Astrocyte of the cerebellum (primary cell): ENCODE measurements at regions not wholly inside any gene's neighbourhood (a gene's known extent, or its start where the extent isn't known, plus 50 kb on each side); places are given as distances from the start of the nearest gene placed in this dataset.

Experiments used
- DNase-seq: peaks from one replicate; pipeline ENCODE4 v3.0.0-alpha.2; 2011; ENCODE audit warnings: low read depth
- H3K4me3 ChIP-seq: 2 replicates; pipeline ENCODE4 v1.5.1; 2011; ENCODE audit warnings: mild to moderate bottlenecking, low read depth, low read length, moderate library complexity
- CTCF ChIP-seq: IDR thresholded peaks from 2 replicates; pipeline ENCODE4 v1.5.1; 2012; ENCODE audit warnings: low read length, low read depth, moderate library complexity, mild to moderate bottlenecking; ENCODE audit errors: missing control alignments
- in situ Hi-C: cut with HindIII; loops from 2 replicates; pipeline ENCODE4 v1.10.0; 2017; ENCODE audit warnings: low sequenced_read_pairs

- H3K4me3 ChIP-seq = no peak overlapping the region
- DNase-seq = no peak
- no peak for TF ChIP-seq CTCF
- in situ Hi-C loops = no loop called here
These were observed 247.9 kb downstream of the BAMBI start for GRCh38 chr10:28925121-28925663.

- no peak overlapping the region for H3K4me3 ChIP-seq
- in situ Hi-C loops = no loop called here
- TF ChIP-seq CTCF = no peak
- no peak for DNase-seq
These were observed 249.6 kb downstream of the BAMBI start for GRCh38 chr10:28926932-28927331.

GRCh38 chr10:28928484-28928883 lies 251.2 kb downstream of the BAMBI start:
- in situ Hi-C loops = no loop called here
- TF ChIP-seq CTCF = no peak

GRCh38 chr10:28929942-28930341 lies 252.6 kb downstream of the BAMBI start:
- no peak for TF ChIP-seq CTCF
- DNase-seq = no peak
- in situ Hi-C loops = no loop called here
- H3K4me3 ChIP-seq = no peak overlapping the region

More at GRCh38 chr10:28928484-28928883, 251.2 kb downstream of the BAMBI start:
- DNase-seq = no peak
- H3K4me3 ChIP-seq = no peak overlapping the region

GRCh38 chr10:28930514-28931495 lies 253.5 kb downstream of the BAMBI start:
- no peak for TF ChIP-seq CTCF
- no peak for DNase-seq
- no peak overlapping the region for H3K4me3 ChIP-seq
- in situ Hi-C loops = no loop called here

- H3K4me3 ChIP-seq = no peak overlapping the region
- in situ Hi-C loops = no loop called here
- no peak for DNase-seq
- no peak for TF ChIP-seq CTCF
These were observed 257.7 kb downstream of the BAMBI start for GRCh38 chr10:28935061-28935460.
